C4-2B (cell line): ENCODE measurements at regions not wholly inside any gene's neighbourhood (a gene's known extent, or its start where the extent isn't known, plus 50 kb on each side); places are given as distances from the start of the nearest gene placed in this dataset.

Source experiments
- H3K27ac ChIP-seq: fragments of 450-650 bp; 2 replicates; pipeline ENCODE4 v1.5.1; 2017
- ZFX ChIP-seq: fragments of 450-650 bp; IDR thresholded peaks from 2 replicates; pipeline ENCODE4 v1.6.1; 2017
- TF ChIP-seq, protein P1 (sequence below): fragments of 450-650 bp; conservative IDR thresholded peaks from 2 replicates; pipeline ENCODE4 v1.5.1; 2017; ENCODE audit warnings: mild to moderate bottlenecking

GRCh38 chr2:198710562-198710961, 747.2 kb downstream of the SATB2 start:
- TF ChIP-seq, protein P1, sequence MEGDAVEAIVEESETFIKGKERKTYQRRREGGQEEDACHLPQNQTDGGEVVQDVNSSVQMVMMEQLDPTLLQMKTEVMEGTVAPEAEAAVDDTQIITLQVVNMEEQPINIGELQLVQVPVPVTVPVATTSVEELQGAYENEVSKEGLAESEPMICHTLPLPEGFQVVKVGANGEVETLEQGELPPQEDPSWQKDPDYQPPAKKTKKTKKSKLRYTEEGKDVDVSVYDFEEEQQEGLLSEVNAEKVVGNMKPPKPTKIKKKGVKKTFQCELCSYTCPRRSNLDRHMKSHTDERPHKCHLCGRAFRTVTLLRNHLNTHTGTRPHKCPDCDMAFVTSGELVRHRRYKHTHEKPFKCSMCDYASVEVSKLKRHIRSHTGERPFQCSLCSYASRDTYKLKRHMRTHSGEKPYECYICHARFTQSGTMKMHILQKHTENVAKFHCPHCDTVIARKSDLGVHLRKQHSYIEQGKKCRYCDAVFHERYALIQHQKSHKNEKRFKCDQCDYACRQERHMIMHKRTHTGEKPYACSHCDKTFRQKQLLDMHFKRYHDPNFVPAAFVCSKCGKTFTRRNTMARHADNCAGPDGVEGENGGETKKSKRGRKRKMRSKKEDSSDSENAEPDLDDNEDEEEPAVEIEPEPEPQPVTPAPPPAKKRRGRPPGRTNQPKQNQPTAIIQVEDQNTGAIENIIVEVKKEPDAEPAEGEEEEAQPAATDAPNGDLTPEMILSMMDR, result no peak
- no peak for TF ChIP-seq ZFX
- no peak overlapping the region for H3K27ac ChIP-seq

GRCh38 chr2:198706476-198707082, 751.2 kb downstream of the SATB2 start:
- H3K27ac ChIP-seq, result no peak overlapping the region
- no peak for TF ChIP-seq ZFX
- TF ChIP-seq, protein P1, result no peak

GRCh38 chr2:198703281-198703680, 754.5 kb downstream of the SATB2 start:
- H3K27ac ChIP-seq, result no peak overlapping the region
- no peak for TF ChIP-seq ZFX
- TF ChIP-seq, protein P1, result no peak

DNA sequence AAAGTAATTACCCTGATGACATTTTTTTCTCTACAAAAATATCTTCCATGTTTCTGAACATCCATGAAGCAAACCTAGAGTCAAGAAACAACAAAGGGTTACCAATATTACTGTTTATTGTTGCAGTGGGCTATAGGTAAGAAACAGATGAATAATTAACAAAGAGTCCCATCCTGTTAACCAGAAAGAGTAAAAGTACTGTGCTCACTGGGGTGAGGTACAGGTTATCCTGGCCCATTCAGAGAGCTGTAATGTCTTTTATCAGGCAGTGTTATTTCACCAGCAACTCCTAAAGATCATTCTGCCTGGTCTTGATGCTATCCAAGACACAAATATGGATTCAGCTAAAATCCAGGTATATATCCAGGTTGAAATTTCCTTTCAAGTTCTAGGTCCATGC, 754.9 kb downstream of the SATB2 start:
- no peak for TF ChIP-seq ZFX
- TF ChIP-seq, protein P1, result no peak
- no peak overlapping the region for H3K27ac ChIP-seq

- no peak overlapping the region for H3K27ac ChIP-seq
- no peak for TF ChIP-seq ZFX
- TF ChIP-seq, protein P1, result no peak
Measured at GRCh38 chr2:198701481-198701880, 756.3 kb downstream of the SATB2 start.

DNA sequence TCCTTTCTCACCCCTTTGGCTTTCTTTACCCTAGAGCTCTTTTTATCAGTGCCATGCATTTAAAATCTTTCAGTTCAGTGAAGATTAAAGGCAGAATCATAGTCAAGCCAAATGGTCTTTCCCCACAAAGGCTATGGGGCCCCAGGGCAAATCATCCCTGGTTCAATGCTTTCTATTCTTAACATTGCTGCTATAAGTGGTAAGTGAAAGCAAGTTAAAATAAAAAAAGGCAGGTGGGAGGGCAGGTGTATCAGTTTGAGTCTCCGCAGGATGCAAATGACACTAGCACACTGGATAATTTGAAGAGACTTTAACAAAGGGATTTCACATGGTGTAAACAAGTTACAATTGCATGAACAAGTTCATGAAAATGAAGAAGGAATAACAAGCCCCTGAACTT, 757.4 kb downstream of the SATB2 start:
- no peak overlapping the region for H3K27ac ChIP-seq
- TF ChIP-seq, protein P1, result no peak
- TF ChIP-seq ZFX, result no peak

- no peak overlapping the region for H3K27ac ChIP-seq
- no peak for TF ChIP-seq ZFX
- TF ChIP-seq, protein P1, result no peak
Measured at GRCh38 chr2:198698230-198698629, 759.5 kb downstream of the SATB2 start.
